EH (cell line): ENCODE measurements at regions not wholly inside any gene's neighbourhood (a gene's known extent, or its start where the extent isn't known, plus 50 kb on each side); places are given as distances from the start of the nearest gene placed in this dataset.
A peak's percentile ranks its signal among the peaks of the same experiment; 100 is the strongest.

ENCODE experiments used
- DNase-seq: peaks from one replicate; pipeline ENCODE4 v3.0.0-alpha.2; 2015; ENCODE audit warnings: low read depth

DNA sequence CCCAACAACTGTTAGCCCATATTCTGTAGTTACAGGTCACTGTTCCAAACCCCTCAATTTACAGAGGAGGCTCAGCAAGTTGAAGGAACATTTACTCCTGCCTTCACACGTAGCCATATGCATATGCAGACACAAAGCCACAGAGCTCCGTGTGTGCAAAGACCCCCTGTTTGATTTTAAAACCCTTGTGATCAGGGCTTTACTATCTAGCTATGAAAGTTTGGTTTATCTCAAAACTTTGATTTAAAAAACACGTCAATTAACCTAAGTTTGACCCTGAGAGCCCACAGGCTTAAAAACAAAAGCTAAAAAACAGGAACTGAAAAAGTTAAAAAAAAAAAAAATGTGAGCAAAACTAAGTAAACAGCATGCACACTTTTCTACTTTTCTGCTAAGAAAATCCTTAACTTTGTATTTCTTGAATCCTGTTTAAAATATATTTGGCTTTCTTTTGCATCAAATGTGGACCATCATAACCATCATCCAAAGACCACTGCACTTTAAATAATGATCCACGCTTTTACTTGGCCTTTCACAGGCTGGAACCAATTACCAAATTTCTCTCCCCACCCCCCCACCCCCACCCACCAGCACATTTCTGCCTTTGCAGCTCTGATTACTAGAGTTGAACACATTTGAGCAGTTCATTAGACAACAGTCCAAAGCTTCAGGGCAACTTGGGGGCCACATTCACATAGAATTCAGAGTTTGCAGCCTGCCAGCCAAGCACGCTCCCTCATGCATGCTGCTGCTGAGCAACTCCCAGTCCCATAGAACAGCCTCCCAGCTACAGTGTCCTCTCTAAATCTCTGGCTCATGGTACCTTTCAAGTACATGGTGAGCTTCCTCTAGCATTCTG, 128.8 kb upstream of the MAP3K1 start:
- DNase-seq = no peak

DNA sequence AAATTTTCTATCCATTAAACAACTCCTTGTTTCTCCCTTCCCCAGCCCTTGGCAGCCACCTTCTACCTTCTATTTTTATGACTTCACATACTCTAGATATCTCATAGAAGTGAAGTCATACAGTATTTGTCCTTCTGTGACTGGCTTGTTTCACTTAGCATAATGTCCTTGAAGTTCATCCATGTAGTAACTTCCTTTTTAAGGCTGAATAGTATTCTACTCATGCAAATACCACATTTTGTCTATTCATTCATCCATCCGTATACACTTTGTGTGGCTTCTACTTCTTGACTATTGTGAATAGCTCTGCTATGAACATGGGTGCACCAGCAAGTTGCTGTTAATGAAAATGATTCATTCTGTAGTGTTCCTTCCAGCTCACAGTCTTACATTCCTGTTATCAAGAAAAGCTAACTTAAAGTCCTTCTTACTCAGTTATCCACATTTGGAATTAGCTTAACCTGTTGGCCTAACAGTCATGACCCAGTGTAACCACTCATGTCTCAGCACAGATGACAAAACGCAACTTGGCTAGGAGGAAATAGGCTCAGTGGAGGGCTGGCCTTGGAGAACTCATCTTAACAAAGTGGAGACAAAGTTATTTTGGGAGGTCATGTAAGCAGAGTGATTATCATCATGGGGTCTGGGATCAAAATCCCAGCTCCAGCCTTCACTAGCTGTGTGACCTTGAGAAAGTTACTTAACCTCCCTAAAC, 129.7 kb upstream of the MAP3K1 start:
- peak; percentile 35 for DNase-seq

DNA sequence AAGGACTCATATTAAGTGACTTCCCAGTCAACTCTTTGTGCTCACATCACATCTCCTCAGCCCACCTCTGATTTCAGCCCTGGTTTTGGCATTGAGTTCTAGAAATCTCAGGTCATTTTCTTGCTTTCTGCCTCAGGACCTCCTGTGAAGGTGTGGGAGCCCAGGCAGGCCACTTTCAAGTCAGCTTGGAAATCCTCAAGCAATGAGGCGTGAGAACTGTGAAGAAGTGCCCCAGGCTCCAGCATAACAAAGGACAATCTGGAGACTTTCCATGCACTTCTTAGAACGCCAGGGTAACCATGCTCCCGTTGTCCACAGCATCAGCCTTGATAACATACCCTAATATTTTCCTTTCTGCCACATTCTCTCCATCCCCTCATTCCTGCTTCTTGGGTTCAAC, 131.2 kb upstream of the MAP3K1 start:
- no peak for DNase-seq

DNA sequence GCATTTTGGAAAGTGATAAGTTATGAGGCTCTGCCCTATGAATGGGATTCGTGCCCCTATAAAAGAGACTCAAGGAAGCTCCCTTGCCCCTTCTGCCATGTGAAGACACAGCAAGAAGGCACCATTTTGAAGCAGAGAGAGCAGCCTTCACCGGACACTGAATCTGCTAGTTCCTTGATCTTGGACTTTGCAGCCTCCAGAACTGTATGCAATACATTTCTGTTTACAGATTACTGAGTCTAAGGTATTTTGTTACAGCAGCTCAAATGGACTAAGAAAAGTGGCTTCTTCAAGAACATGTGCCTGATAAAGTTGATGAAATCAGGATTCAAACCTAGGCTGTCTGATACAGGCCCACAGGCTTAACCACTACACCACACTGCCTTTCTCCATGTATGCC, 131.6 kb upstream of the MAP3K1 start:
- no peak for DNase-seq

DNA sequence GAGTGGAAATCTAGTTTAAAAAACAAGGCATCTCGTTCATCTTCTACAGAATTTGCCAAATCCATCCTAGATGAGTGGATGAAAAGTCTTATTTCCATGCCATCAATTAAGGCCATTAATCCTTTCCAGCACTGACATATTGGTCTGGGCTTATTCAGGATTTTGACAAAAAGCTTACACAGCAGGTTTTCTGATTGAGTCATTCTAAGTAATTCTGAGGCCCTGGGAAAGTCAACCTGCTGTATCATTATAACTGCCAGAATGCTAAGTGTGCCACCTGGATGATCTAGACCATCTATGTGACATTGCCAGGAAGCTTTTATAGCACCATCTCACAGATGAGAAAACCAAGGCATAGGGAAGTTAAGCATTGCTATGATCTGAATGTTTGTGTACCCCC, 132.1 kb upstream of the MAP3K1 start:
- no peak for DNase-seq

DNA sequence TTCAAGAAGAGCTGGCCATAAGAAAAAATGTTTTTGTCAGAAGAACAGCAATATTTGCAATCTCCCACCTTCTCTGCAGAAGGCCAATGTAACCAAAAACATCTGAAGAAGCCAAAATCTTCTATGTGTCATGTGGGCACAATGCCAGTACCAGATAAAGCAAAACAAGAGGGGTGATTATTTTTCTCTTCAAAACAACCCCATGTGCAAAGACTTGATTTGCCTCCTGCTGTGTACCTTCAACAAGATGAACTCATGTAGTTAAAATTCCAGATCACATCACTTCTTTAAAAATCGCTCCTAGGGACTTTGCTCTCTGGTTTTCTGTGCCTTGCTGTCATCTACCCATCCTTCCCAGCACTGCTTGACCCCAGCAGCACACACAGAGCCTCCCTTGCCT, 134.0 kb upstream of the MAP3K1 start:
- DNase-seq = peak; percentile 79

DNA sequence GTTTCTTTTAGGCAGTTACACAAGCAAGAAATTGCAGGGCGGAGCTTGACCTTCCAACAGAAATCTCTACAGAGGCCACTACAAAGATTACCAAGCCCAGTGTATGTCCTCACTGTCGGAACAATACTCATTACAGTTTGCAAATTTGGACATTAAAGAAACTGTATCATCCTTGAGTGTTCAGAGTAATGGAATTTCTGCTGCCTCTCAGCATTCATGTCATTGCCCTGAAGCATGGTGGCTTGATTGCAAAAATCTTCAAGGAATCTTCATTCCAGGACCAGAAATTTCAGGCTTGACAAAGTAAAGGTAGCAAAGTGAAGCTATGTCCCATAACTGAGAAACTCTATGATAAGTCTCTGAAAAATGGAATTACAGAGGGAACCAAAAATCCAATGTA, 134.6 kb upstream of the MAP3K1 start:
- DNase-seq = peak; percentile 39

DNA sequence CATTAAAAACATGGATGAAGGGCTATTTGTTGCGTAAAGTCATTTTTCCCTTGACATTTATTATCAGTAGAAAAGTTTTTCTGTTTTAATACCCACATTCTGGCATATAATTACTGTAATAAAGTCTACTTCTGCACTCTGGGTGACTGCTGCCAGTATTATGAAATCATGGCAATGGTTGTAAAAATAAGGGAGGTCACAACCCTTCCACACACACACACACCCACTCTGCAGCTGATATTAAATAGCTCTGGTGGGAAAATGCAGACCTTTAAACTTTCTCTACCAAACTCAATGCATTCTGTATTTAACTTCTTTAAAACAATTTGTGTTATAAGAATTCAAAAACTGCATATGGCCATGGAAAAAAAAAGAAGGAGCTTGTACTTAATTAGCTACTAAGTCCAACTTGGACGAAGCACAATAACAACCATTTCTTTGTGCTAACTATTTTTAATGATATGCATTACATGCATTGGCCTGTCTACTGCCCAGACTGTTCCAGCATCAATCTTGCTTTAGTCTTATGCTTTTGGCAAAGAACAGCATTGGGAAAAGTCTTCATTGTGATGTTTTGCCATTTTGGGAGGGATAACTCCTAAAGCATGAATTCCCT, 137.6 kb upstream of the MAP3K1 start:
- peak; percentile 81 for DNase-seq

DNA sequence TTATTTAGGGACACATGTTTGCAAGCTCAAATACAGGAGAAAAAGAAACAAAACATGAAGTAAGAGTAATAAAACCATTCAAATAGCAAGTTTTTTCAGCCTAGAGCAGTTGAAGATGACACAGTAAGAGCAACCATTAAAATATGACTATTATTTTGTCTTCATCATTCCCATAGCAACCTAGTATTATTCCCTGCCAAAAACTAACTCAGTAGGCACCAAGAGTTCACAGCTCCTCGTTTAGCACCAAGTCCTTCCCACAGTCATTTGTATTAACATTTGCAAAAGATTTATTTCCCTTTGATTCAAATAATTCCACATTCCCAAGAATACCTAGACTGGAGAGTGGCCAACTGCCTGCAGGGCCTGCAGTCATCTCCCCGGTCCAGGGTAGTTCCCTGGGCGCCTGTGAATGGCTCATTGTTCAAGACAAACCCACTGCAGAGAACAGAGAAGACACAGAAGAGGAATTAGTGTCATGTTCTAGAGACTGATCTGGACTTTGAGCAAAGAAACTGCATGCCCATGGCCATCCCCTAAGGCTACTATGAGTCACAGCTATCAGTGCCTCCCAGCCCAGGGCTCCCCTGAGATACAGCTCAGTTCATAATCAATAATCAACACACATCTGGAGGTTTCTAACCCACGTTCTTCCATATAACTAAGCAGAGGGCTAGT, 139.1 kb upstream of the MAP3K1 start:
- peak; percentile 48 for DNase-seq

DNA sequence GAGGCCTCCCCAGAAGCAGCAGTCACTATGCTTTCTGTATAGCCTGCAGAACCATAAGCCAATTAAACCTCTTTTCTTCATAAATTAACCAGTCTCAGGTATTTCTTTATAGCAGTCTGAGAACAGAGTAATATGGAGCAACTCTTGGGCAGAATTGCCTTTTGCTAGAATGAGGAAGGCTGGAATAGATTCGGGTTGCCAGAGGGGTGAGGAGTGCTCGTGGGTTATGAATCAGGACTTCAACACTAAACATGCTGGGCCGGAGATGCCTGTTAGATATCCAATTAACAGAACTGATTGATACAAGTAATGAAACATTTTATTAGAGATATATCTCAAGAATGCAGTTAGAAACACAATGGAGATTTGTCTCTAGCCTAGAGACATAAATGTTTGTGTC, 140.9 kb upstream of the MAP3K1 start:
- DNase-seq = no peak

DNA sequence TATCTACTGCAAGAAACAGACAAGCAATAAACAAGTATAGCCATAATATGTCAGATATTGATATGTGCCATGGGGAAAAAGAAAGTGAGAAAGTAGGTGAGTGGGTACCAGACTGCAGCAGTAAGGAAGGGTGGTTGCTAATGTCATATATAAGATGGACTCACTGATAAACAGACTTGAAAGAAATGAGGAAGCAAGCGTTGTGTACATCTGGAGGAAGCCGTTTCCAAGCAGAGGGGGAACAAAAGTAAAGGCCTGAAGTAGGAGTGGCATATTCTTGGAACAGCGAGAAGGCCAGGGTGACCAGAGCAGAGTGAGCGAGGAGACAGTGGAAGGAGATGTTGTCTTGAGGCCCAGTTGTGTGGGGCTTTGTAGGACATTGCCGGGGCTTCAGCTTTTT, 142.2 kb upstream of the MAP3K1 start:
- no peak for DNase-seq

DNA sequence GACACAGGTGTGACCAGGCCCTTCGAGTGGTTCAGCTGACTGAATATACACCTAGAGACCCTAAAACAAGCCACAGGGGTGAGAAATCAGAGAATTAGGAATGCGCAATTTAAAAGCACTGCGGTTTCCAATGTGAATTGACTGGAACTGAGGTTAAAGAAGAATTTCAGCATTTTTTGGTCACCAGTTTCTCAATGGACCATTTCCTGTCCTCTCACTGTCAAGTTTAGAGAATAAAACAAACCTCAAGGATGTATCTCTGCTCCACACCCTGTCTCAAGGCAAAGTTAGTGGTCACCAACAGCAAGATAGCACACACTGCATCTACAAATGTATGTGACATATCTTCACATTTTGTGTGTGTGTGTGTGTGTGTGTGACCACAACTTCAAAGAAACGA, 143.8 kb upstream of the MAP3K1 start:
- peak; percentile 44 for DNase-seq

DNA sequence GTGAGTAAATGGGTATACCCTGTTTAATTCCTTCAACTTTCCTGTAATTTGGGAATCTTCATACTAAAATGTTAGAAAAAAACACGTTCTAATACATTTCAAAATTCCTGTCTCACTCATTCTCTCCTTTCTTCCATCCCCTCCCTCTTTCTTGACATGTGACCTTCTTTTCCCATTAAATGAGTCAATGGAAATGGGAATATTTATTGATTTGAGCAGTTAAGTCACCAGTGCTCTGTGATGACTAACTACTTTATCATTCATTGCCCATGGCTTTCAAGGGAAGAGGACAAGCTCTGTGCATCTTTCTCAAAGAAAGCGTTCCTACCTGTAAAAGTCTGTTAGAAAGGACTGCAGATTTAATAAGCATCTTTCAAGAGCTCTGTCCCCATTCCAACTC, 144.4 kb upstream of the MAP3K1 start:
- DNase-seq = peak; percentile 49

DNA sequence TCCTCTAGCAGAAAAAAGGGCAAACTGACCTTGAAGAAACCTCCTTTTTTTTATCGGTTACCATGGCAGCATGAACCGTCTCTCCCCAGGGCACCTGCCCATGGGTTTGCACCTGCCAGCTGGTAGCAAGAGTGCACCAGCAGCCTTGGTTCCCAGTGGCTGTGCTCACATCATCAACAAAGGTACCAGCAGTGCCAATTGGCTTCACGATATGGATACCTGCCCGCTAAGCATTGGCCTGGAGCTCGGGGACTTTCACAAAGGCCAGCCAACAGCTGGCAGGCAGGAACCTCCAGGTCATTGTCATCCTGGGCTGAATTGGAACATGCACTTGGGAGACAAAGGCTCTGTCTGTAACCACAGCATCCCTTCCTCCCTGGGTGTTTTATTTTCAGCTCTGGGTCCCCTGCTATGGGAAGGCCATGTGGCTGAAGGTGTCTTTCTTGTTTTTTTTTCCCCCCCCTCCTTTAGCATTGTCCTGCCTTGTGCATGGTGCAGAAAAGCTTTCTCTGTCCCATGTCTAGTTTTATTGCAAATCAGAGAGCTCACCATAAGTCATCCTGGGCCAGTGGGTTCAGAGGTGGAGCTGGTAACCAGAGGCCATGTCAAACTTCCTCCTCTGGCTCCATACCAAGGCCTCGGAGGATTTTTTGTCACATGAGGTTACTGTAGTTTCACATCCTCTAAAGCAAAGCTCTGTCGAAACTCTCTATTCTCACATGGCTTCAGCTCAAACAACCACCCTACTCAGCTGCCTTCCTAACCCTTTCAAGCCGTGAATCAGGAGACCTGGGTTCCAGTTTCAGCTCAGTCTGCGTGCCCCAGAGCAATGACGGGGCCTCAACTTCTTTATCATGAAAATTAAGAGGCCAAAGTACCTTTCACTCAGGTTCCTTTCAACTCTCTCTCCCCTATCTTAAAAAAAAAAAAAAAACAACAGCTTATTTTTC, 145.5 kb upstream of the MAP3K1 start:
- DNase-seq = peak; percentile 37

DNA sequence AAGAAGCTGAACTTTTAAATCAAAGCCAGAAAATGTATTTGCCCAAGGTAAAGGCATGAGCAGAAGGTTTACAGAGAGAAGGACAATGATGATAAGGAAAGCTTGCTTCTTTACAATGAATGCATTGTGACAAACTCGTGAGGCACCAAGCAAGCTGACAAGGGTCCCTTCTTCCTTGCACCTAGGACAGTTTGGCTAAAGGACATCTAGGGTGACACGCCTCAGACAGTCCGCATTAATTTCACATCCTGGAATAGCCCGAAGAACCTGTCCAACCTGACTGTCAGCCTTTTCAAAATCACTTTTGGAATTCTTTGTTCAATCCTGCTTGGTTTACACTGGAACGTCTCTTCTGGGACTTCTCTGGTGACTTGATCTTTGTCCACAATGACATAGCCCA, 146.4 kb upstream of the MAP3K1 start:
- DNase-seq = no peak

DNA sequence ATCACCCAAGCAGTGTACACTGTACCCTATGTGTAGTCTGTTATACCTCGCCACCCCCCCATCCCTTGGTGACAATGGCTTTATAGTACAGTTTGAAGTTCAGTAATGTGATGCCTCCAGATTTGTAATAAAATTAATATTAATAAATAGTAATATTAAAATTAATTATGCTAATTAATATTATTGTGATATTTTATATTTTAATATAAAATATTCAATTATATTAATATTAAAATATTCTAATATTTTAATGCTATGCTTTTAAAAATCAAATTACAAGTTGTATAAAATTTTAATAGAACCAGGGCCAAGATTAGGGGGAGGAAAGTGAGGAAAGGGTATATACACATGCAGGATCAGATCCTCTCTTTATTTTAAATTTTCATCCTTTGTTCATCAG, 147.7 kb upstream of the MAP3K1 start:
- DNase-seq = no peak

DNA sequence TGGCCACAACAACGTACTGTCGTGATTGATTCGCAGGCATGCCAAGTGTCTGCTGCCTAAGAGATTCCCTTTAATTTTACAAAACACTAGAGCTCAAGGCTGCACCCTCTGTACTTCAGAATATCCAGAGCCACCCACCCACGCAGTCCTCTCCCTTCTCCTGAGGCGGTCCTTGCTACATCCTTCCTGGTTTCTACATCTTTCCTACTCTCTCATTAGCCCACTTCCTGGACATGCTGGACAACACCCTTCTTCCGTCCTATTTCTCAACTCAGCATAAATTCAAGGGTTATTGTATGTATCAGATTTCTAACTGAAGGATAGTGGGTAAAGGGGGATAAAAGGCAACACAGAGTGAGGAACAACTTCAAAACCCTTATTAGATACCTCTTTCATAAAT, 148.4 kb upstream of the MAP3K1 start:
- DNase-seq = no peak

DNA sequence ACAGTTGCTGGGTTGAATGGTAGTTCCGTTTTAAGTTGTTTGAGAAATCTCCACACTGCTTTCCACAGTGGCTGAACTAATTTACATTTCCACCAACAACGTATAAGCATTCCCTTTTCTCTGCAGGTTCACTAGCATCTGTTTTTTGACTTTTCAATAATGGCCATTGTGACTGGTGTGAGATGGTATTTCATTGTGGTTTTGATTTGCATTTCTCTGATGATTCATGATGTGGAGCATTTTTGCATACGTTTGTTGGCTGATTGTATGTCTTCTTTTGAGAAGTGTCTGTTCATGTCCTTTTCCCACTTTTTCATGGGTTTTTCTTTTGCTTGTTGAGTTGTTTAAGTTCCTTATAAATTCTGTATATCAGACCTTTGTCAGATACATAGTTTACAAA, 150.2 kb upstream of the MAP3K1 start:
- DNase-seq = peak; percentile 78

DNA sequence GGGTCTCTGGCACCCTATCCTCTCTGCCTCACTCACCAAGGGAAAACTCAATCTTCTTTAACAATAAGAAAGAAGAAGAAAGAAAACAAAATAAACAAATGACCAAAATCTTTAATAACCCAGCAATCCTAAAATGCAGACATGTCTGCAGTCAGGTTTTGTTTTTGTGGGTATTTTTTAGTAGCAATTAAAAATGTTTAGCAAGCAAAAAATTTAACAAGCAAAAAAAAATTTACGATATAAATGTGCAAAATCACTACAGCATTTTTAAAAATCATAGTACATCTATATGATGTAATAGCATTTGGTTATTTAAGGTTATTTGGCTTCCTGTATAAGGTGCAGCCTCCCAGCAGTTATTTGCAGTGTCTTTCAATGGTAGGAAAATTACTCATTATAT, 151.3 kb upstream of the MAP3K1 start:
- no peak for DNase-seq

DNA sequence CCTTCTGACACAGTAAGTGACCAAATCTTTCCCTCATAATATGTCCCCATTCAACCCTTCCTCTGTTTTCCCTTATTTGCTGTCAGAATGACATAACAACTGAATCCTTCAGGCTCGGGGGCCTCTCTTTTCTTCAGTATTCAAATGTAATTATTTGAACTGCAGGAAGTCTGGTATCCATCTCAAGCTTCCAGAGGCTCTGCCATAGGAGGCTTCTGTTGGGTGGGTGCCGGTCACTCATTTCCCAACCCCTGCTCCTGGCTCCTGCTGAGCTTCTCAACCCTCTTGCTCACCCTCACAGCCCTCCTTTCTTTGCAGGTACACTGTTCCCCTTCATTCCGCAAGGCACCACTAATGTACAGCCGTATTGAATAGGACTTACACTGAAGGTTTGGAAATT, 151.8 kb upstream of the MAP3K1 start:
- no peak for DNase-seq

DNA sequence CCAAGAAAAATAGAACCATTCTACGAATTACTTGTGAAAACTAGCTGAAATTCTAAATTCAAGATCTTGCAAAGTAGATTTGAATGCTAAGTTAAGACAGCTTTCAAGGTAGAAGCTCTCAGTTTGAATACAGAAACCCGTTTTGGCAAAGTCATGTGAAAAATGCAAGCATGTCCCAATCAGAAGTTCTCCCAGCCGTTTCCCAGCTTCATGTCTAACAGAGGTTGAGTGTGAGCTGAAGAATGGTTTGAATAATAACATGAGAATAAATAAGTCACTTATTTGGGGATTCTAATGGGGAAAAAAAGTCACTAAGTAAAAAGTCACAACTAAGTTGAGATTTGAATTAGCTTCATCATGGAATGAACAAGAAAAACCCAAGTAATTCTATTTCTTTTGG, 152.5 kb upstream of the MAP3K1 start:
- no peak for DNase-seq

DNA sequence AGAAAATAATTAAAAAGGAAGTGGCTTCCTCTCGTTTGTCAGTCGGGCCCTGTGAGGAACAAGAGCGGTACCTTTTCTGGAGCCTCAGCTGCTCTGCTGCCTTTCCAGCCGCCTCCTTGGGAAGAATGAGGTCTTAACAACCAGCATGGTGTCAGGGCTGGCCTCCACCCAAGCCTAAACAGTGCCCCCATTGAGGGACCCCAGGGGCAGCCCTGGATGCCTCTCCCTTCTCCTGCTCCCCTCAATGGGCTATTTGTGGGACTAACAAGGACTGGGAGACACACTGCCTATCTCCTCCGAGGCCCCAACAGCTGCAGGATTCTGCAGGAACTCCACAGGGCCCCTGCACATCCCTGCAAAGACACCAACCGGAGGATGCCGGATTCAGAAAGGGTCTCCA, 155.4 kb upstream of the MAP3K1 start:
- no peak for DNase-seq
